GM23338 (cell line): ENCODE measurements at regions not wholly inside any gene's neighbourhood (a gene's known extent, or its start where the extent isn't known, plus 50 kb on each side); places are given as distances from the start of the nearest gene placed in this dataset.

ENCODE experiments used
- ATAC-seq: fragments of 200-7000 bp; cut with Tn5 transposase; 3 replicates; pipeline ENCODE4 v1.9.1; 2020
- DNase-seq: peaks from one replicate; pipeline ENCODE4 v3.0.0-alpha.2; 2015; ENCODE audit warnings: low spot score
- H2AFZ ChIP-seq: fragments of 200-600 bp; sonication (generic); 2 replicates; pipeline ENCODE4 v1.8.0; 2016; ENCODE audit warnings: antibody characterized with exemption, mild to moderate bottlenecking, moderate library complexity
- H3F3A ChIP-seq: fragments of 200-600 bp; sonication (generic); replicated peaks from 2 replicates; pipeline ENCODE4 v1.8.0; 2017; ENCODE audit warnings: antibody characterized with exemption, mixed run types, low read depth
- H3K27ac ChIP-seq: fragments of 200-600 bp; sonication (generic); 2 replicates; pipeline ENCODE4 v1.6.1; 2016; ENCODE audit warnings: low read depth
- H3K27me3 ChIP-seq: fragments of 200-600 bp; sonication (generic); 2 replicates; pipeline ENCODE4 v1.8.0; 2016; ENCODE audit warnings: mild to moderate bottlenecking, mixed run types, moderate library complexity; ENCODE audit not compliant: insufficient read depth
- H3K36me3 ChIP-seq: fragments of 200-600 bp; sonication (generic); 2 replicates; pipeline ENCODE4 v1.8.0; 2016; ENCODE audit warnings: mild to moderate bottlenecking; ENCODE audit not compliant: insufficient read depth
- H3K4me1 ChIP-seq: fragments of 200-600 bp; sonication (generic); 2 replicates; pipeline ENCODE4 v1.8.0; 2016; ENCODE audit warnings: mild to moderate bottlenecking, moderate library complexity; ENCODE audit not compliant: insufficient read depth
- H3K4me2 ChIP-seq: fragments of 200-600 bp; sonication (generic); 2 replicates; pipeline ENCODE4 v1.7.1; 2017; ENCODE audit warnings: mixed run types
- H3K4me3 ChIP-seq: fragments of 200-600 bp; sonication (generic); 2 replicates; pipeline ENCODE4 v1.6.1; 2016; ENCODE audit warnings: mixed run types
- H3K79me2 ChIP-seq: fragments of 200-600 bp; sonication (generic); replicated peaks from 2 replicates; pipeline ENCODE4 v1.8.0; 2017; ENCODE audit warnings: mild to moderate bottlenecking; ENCODE audit not compliant: insufficient read depth
- H3K9me2 ChIP-seq: fragments of 200-600 bp; sonication (generic); 2 replicates; pipeline ENCODE4 v1.8.0; 2017; ENCODE audit not compliant: insufficient read depth
- H4K20me1 ChIP-seq: fragments of 200-600 bp; sonication (generic); replicated peaks from 2 replicates; pipeline ENCODE4 v1.8.0; 2017; ENCODE audit warnings: mild to moderate bottlenecking; ENCODE audit not compliant: insufficient read depth
- H3K27ac Mint-ChIP-seq: 2 replicates; pipeline ENCODE4 v1.8.0; 2020; ENCODE audit warnings: inconsistent platforms, mild to moderate bottlenecking, moderate library complexity, mixed read lengths
- H3K27me3 Mint-ChIP-seq: 3 replicates; pipeline ENCODE4 v1.8.0; 2022; ENCODE audit warnings: low read depth, mild to moderate bottlenecking, moderate library complexity, mixed read lengths, inconsistent platforms; ENCODE audit not compliant: insufficient read depth, poor library complexity
- H3K36me3 Mint-ChIP-seq: 3 replicates; pipeline ENCODE4 v1.8.0; 2021; ENCODE audit warnings: low read depth, mild to moderate bottlenecking, inconsistent platforms, moderate library complexity, mixed read lengths
- H3K4me1 Mint-ChIP-seq: 3 replicates; pipeline ENCODE4 v1.8.0; 2020; ENCODE audit warnings: mild to moderate bottlenecking, inconsistent platforms, mixed read lengths
- H3K4me3 Mint-ChIP-seq: 3 replicates; pipeline ENCODE4 v1.8.0; 2021; ENCODE audit warnings: moderate library complexity, mild to moderate bottlenecking, inconsistent platforms, mixed read lengths
- H3K9me3 Mint-ChIP-seq: 3 replicates; pipeline ENCODE4 v1.8.0; 2020; ENCODE audit warnings: moderate library complexity, mild to moderate bottlenecking, inconsistent platforms, mixed read lengths
- CREB1 ChIP-seq: fragments of 250-450 bp; sonication (Bioruptor Pico); IDR thresholded peaks from 2 replicates; pipeline ENCODE4 v1.5.0; 2020; ENCODE audit warnings: low read depth, mild to moderate bottlenecking, moderate library complexity
- ETS1 ChIP-seq: IDR thresholded peaks from 2 replicates; pipeline ENCODE4 v1.6.1; 2016; ENCODE audit warnings: antibody characterized with exemption
- EZH2 ChIP-seq: fragments of 200-600 bp; sonication (generic); IDR thresholded peaks from one replicate; pipeline ENCODE4 v1.8.0; 2017; ENCODE audit warnings: antibody characterized with exemption, mild to moderate bottlenecking, low read depth; ENCODE audit not compliant: unreplicated experiment
- EZH2phosphoT487 ChIP-seq: fragments of 200-600 bp; sonication (generic); IDR thresholded peaks from one replicate; pipeline ENCODE4 v1.8.1; 2018; ENCODE audit warnings: antibody characterized with exemption; ENCODE audit not compliant: unreplicated experiment
- JUNB ChIP-seq: IDR thresholded peaks from one replicate; pipeline ENCODE4 v1.6.1; 2016; ENCODE audit warnings: antibody characterized with exemption; ENCODE audit not compliant: unreplicated experiment
- NANOG ChIP-seq: IDR thresholded peaks from 2 replicates; pipeline ENCODE4 v1.6.1; 2016; ENCODE audit warnings: antibody characterized with exemption, borderline replicate concordance
- POLR2AphosphoS5 ChIP-seq: IDR thresholded peaks from 2 replicates; pipeline ENCODE4 v1.6.1; 2016; ENCODE audit warnings: antibody characterized with exemption, low read depth
- STAT1 ChIP-seq: IDR thresholded peaks from one replicate; pipeline ENCODE4 v1.6.1; 2016; ENCODE audit warnings: antibody characterized with exemption; ENCODE audit not compliant: unreplicated experiment
- ZNF114 ChIP-seq: fragments of 250-450 bp; sonication (Bioruptor Pico); IDR thresholded peaks from 2 replicates; pipeline ENCODE4 v1.5.0; 2020; ENCODE audit warnings: mild to moderate bottlenecking, moderate library complexity
- ZNF331 ChIP-seq: fragments of 250-450 bp; sonication (Bioruptor Pico); IDR thresholded peaks from 2 replicates; pipeline ENCODE4 v1.5.0; 2020; ENCODE audit warnings: low read depth, mild to moderate bottlenecking, moderate library complexity
- ZNF462 ChIP-seq: fragments of 250-450 bp; sonication (Bioruptor Pico); IDR thresholded peaks from 2 replicates; pipeline ENCODE4 v1.5.0; 2020; ENCODE audit warnings: mild to moderate bottlenecking, moderate library complexity
- TF ChIP-seq, protein P1 (sequence below): IDR thresholded peaks from one replicate; pipeline ENCODE4 v1.6.1; 2018; ENCODE audit warnings: antibody characterized with exemption; ENCODE audit not compliant: unreplicated experiment
- TF ChIP-seq, protein P2 (sequence below), 2 experiments: fragments of 200-600 bp in 1 of 2; sonication (generic) in 1 of 2; conservative IDR thresholded peaks; 2 replicates each; pipeline versions ENCODE4 v1.5.1 to v1.6.1; 2016 to 2017; ENCODE audit warnings: antibody characterized with exemption in 2 of 2, low read depth in 2 of 2, mild to moderate bottlenecking in 2 of 2, moderate library complexity in 1 of 2

GRCh38 chr6:44708208-44708607 is 320.7 kb downstream of the CDC5L start:
- no peaks in the 10 kb centered on the region for H3K27me3 ChIP-seq
- H3K4me1 ChIP-seq = no peaks in the 10 kb centered on the region
- H3K79me2 ChIP-seq = no peaks in the 10 kb centered on the region
- no peak for TF ChIP-seq NANOG
- TF ChIP-seq ETS1 = no peak
- TF ChIP-seq EZH2phosphoT487 = no peak
- TF ChIP-seq, protein P1, sequence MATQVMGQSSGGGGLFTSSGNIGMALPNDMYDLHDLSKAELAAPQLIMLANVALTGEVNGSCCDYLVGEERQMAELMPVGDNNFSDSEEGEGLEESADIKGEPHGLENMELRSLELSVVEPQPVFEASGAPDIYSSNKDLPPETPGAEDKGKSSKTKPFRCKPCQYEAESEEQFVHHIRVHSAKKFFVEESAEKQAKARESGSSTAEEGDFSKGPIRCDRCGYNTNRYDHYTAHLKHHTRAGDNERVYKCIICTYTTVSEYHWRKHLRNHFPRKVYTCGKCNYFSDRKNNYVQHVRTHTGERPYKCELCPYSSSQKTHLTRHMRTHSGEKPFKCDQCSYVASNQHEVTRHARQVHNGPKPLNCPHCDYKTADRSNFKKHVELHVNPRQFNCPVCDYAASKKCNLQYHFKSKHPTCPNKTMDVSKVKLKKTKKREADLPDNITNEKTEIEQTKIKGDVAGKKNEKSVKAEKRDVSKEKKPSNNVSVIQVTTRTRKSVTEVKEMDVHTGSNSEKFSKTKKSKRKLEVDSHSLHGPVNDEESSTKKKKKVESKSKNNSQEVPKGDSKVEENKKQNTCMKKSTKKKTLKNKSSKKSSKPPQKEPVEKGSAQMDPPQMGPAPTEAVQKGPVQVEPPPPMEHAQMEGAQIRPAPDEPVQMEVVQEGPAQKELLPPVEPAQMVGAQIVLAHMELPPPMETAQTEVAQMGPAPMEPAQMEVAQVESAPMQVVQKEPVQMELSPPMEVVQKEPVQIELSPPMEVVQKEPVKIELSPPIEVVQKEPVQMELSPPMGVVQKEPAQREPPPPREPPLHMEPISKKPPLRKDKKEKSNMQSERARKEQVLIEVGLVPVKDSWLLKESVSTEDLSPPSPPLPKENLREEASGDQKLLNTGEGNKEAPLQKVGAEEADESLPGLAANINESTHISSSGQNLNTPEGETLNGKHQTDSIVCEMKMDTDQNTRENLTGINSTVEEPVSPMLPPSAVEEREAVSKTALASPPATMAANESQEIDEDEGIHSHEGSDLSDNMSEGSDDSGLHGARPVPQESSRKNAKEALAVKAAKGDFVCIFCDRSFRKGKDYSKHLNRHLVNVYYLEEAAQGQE = no peak
- TF ChIP-seq ZNF114 = no peak
- TF ChIP-seq, protein P2, sequence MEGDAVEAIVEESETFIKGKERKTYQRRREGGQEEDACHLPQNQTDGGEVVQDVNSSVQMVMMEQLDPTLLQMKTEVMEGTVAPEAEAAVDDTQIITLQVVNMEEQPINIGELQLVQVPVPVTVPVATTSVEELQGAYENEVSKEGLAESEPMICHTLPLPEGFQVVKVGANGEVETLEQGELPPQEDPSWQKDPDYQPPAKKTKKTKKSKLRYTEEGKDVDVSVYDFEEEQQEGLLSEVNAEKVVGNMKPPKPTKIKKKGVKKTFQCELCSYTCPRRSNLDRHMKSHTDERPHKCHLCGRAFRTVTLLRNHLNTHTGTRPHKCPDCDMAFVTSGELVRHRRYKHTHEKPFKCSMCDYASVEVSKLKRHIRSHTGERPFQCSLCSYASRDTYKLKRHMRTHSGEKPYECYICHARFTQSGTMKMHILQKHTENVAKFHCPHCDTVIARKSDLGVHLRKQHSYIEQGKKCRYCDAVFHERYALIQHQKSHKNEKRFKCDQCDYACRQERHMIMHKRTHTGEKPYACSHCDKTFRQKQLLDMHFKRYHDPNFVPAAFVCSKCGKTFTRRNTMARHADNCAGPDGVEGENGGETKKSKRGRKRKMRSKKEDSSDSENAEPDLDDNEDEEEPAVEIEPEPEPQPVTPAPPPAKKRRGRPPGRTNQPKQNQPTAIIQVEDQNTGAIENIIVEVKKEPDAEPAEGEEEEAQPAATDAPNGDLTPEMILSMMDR (conservative IDR thresholded peaks at IDR 0.05; ENCODE audit: low read depth in 2 of 2) = no peak
- no peak for TF ChIP-seq JUNB
- TF ChIP-seq ZNF331 = no peak
- no peak for TF ChIP-seq POLR2AphosphoS5
- no peak for TF ChIP-seq EZH2
- no peak for TF ChIP-seq STAT1
- TF ChIP-seq ZNF462 = no peak
- TF ChIP-seq CREB1 (CRISPR knock-in tag) = no peak
- H3K4me3 ChIP-seq = no peak overlapping the region
- H4K20me1 ChIP-seq = no peaks in the 10 kb centered on the region
- H3F3A ChIP-seq = no peaks in the 10 kb centered on the region
- H3K4me2 ChIP-seq = no peak overlapping the region
- Mint-ChIP-seq H3K4me3 (no peak overlapping the region), H3K4me1 (no peaks in the 10 kb centered on the region), H3K36me3 (no peaks in the 10 kb centered on the region), H3K27ac (no peak overlapping the region), H3K9me3 (peaks cover 2% of the 10 kb centered on the region; the same call in 1 of the 3 replicates), H3K27me3 (no peaks in the 10 kb centered on the region)
- ATAC-seq (no peak), DNase-seq (no peak)
- no peak overlapping the region; the same call in 1 of the 2 replicates for H2AFZ ChIP-seq
- no peak overlapping the region for H3K27ac ChIP-seq
- H3K36me3 ChIP-seq = no peaks in the 10 kb centered on the region
- H3K9me2 ChIP-seq = peaks cover 14% of the 10 kb centered on the region
